ENCODE measurements at regions not wholly inside any gene's neighbourhood (a gene's known extent, or its start where the extent isn't known, plus 50 kb on each side); places are given as distances from the start of the nearest gene placed in this dataset.

DNA sequence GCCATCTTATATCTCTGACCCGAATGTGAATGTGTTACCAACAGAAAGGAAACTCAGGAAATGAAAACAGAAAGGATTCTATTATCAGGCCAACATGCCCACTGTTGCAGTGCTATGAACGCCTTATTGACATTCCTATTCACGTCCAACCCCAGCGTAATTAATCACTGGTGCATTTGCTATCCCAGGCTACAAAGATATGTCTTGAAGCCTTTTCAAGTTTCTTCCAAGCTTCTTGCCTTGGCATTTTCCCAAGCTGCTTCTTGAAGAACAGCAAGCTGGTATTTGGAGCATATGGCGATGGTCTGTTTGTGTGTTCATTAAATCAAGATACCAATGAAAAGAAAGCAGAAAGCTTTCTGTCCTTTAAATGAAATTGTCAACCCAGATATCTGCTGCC lies 579.2 kb upstream of the ZNF462 start:
- TF ChIP-seq, protein P1, sequence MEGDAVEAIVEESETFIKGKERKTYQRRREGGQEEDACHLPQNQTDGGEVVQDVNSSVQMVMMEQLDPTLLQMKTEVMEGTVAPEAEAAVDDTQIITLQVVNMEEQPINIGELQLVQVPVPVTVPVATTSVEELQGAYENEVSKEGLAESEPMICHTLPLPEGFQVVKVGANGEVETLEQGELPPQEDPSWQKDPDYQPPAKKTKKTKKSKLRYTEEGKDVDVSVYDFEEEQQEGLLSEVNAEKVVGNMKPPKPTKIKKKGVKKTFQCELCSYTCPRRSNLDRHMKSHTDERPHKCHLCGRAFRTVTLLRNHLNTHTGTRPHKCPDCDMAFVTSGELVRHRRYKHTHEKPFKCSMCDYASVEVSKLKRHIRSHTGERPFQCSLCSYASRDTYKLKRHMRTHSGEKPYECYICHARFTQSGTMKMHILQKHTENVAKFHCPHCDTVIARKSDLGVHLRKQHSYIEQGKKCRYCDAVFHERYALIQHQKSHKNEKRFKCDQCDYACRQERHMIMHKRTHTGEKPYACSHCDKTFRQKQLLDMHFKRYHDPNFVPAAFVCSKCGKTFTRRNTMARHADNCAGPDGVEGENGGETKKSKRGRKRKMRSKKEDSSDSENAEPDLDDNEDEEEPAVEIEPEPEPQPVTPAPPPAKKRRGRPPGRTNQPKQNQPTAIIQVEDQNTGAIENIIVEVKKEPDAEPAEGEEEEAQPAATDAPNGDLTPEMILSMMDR (IDR thresholded peaks at IDR 0.05) = no peak
- no peak for TF ChIP-seq POLR2A (IDR thresholded peaks at IDR 0.05)

Measured in Peyer's patch (tissue), 4 donors.